ENCODE measurements at regions not wholly inside any gene's neighbourhood (a gene's known extent, or its start where the extent isn't known, plus 50 kb on each side); places are given as distances from the start of the nearest gene placed in this dataset.

DNA sequence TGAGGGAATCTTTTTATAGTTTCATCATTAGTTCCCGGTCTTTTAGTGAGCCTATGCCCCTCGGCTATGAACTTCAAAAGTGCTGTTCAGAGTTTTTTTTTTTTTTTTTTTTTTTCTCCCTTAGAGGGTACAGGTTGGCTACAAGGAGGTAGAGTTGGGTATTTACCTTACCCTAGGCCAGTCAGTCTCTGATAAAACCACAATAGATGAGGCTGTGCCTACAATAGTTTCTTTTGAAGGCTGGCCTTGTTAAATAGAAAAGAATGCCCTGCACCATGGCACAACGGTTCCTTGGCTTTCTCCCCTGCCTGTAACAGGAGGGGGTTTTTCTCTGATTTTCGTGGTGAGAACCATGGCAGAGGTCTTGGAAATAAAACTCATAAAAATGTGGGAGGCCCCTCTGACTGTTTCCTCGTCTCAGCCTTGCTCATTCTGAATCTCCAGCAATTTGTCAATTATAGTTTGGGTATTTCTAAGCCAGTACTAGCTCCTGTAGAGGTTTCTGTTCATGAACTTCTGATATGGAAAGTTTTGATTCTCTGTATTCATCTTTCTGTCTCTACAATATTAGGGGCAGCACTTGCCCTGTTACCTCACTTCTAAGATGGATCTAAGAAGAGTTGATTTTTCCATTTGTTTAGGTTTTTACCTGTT, 152.0 kb downstream of the MTRR start:
- intact Hi-C loops (cut with DNase I; ENCODE audit: low total_unique reads), result no loop called here
- 49 to 50% methylated on average over 5 of the region's 5 CpGs for WGBS, 2 donors

DNA sequence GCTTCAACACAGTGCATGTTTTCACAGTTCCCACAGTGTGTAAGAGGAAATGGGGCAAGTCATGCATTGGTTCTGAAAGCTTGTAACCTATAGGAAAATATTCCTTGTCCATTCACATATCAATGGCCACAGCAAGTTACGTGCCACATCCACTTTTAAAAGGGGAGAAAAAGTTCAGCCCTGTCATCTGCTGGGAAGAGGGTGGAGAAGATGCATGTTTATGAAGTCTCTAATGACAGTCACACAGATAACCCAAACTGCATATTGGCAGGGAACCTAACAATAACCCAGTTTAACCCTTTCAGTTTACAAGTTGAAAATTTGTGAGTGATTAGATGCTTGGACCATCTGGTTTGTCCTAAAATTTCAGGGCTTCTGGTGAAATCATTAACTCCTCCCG, 159.3 kb downstream of the MTRR start:
- WGBS, 2 donors, result 68 to 69% methylated on average over 2 of the region's 2 CpGs
- intact Hi-C loops (cut with DNase I; ENCODE audit: low total_unique reads), result no loop called here
- DNase-seq (ENCODE audit: low spot score in 2 of 2), result no peak
- TF ChIP-seq POLR2A (IDR thresholded peaks at IDR 0.05), result no peak
- TF ChIP-seq, protein P1, sequence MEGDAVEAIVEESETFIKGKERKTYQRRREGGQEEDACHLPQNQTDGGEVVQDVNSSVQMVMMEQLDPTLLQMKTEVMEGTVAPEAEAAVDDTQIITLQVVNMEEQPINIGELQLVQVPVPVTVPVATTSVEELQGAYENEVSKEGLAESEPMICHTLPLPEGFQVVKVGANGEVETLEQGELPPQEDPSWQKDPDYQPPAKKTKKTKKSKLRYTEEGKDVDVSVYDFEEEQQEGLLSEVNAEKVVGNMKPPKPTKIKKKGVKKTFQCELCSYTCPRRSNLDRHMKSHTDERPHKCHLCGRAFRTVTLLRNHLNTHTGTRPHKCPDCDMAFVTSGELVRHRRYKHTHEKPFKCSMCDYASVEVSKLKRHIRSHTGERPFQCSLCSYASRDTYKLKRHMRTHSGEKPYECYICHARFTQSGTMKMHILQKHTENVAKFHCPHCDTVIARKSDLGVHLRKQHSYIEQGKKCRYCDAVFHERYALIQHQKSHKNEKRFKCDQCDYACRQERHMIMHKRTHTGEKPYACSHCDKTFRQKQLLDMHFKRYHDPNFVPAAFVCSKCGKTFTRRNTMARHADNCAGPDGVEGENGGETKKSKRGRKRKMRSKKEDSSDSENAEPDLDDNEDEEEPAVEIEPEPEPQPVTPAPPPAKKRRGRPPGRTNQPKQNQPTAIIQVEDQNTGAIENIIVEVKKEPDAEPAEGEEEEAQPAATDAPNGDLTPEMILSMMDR (IDR thresholded peaks at IDR 0.05), result no peak
- no peak overlapping the region for H3K4me3 ChIP-seq (ENCODE audit: low read depth, poor library complexity, severe bottlenecking)

More for the DNA sequence above, 152.0 kb downstream of the MTRR start:
- H3K4me3 ChIP-seq (ENCODE audit: low read depth, poor library complexity, severe bottlenecking), result no peak overlapping the region
- no peak for DNase-seq (ENCODE audit: low spot score in 2 of 2)
- TF ChIP-seq POLR2A (IDR thresholded peaks at IDR 0.05), result no peak
- TF ChIP-seq, protein P1 (IDR thresholded peaks at IDR 0.05), result no peak

DNA sequence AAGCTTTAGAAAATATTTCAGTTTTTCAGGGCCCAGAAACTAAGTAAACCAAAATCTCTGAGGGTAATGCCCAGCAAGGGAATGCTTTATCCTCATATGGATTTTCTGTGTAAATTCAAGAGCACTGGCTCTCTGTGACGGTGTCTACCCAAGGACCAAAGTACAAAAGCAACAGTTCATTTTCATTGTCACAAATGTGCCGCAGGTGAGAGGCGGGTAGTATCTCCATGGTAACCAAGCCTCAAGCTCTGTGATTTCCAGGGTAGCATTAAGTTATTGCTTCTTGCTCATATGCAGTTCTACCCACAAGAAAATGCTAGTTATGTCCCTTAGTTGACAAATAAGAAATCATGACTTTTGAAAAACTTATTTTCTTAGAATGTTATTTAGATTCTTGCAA, 164.3 kb downstream of the MTRR start:
- TF ChIP-seq, protein P1 (IDR thresholded peaks at IDR 0.05), result no peak
- no peak for TF ChIP-seq POLR2A (IDR thresholded peaks at IDR 0.05)
- WGBS, 2 donors, result 91 to 98% methylated on average over 3 of the region's 3 CpGs
- no peak for DNase-seq (ENCODE audit: low spot score in 2 of 2)
- H3K4me3 ChIP-seq (ENCODE audit: low read depth, poor library complexity, severe bottlenecking), result no peak overlapping the region
- intact Hi-C loops (cut with DNase I; ENCODE audit: low total_unique reads), result no loop called here

DNA sequence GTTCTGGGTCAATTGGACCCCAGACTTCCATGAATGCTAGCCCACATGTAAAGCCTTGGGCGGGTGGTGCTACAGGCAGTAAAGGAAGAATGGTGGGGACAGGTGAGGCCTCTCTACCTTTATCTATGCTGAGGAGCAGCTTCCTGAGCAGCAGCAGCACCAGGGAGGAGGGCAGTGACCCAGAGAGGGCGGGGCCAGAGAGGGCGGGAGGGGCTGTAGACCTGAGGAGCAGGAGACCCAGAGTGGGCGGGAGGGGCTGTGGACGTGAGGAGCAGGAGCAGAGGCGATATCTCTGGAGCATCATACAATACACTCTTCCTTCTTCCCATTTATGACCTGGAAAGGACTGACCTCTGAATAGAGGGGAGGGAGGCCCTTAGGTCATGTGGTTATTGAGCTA, 165.9 kb downstream of the MTRR start:
- TF ChIP-seq, protein P1 (IDR thresholded peaks at IDR 0.05), result no peak
- TF ChIP-seq POLR2A (IDR thresholded peaks at IDR 0.05), result no peak
- no peak for DNase-seq (ENCODE audit: low spot score in 2 of 2)

DNA sequence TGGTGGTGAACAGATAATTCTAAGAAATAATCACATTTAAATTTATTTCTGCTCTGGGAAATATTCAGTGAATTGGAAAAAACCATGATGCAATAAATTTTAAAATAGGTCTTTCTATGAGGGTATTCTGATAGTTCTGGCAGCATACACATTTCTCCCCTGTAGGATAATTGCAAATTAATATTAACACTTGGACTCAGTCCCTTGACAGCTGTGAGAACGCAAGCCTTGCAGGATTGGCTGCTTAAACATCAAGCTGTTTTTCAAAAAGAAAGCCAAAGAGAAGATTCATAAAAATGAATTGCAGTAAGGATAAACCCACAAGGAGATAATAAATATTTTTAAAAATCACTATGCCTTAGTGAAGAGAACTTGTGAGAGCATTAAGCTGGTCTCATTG, 180.0 kb downstream of the MTRR start:
- no peak overlapping the region for H3K4me3 ChIP-seq (ENCODE audit: low read depth, poor library complexity, severe bottlenecking)
- intact Hi-C loops (cut with DNase I; ENCODE audit: low total_unique reads), result no loop called here
- TF ChIP-seq POLR2A (IDR thresholded peaks at IDR 0.05), result no peak
- TF ChIP-seq, protein P1 (IDR thresholded peaks at IDR 0.05), result no peak
- DNase-seq (ENCODE audit: low spot score in 2 of 2), result no peak
- WGBS, 2 donors, result 45 to 48% methylated on average over 1 of the region's 1 CpG

More for the DNA sequence above, 165.9 kb downstream of the MTRR start:
- H3K4me3 ChIP-seq (ENCODE audit: low read depth, poor library complexity, severe bottlenecking), result no peak overlapping the region
- WGBS, 2 donors, result 74% methylated on average over 6 of the region's 6 CpGs
- intact Hi-C loops (cut with DNase I; ENCODE audit: low total_unique reads), result no loop called here

DNA sequence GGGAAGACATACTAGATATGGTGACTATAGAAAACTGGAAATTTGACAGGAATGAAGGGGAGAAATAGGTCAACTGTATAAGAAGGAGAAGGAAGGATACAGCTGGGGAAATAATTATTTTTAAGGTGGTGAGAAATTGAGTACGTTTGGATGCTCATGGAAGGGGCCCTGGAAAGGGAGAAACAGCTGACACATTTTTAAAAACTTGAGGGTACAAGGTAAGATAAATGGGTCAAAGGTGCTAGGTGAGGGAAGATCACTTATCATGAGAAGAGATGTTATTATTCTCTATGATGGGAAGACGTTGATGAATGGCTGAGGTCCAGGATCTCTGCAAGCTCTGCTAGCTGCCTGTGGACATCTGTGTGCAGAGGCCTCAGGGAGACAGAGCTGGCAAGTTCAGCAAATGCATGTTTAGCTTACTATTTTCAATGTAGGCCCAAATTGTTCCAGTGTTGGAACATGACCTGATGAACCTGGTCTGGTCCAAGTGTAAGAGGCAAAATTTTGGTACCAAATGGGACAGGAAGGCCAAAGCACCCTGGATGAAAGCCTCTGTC, 181.7 kb downstream of the MTRR start:
- TF ChIP-seq, protein P1 (IDR thresholded peaks at IDR 0.05), result no peak
- no peak for TF ChIP-seq POLR2A (IDR thresholded peaks at IDR 0.05)
- intact Hi-C loops (cut with DNase I; ENCODE audit: low total_unique reads), result no loop called here
- WGBS, 2 donors, result 47% methylated on average over 2 of the region's 2 CpGs
- H3K4me3 ChIP-seq (ENCODE audit: low read depth, poor library complexity, severe bottlenecking), result no peak overlapping the region
- DNase-seq (ENCODE audit: low spot score in 2 of 2), result no peak

Measured in lower leg skin (tissue), 4 donors.